ENCODE measurements at regions not wholly inside any gene's neighbourhood (a gene's known extent, or its start where the extent isn't known, plus 50 kb on each side); places are given as distances from the start of the nearest gene placed in this dataset.

- no peaks in the 10 kb centered on the region for H3K4me1 ChIP-seq (ENCODE audit: insufficient read depth, low read length)
- ChIA-PET CTCF (no interaction called here), POLR2A (no interaction called here)
- DNase-seq, result no peak
- ATAC-seq (ENCODE audit: poor library complexity), result no peak
- no peaks in the 10 kb centered on the region for H3K36me3 ChIP-seq (ENCODE audit: insufficient read depth, low read length)
- Mint-ChIP-seq H3K4me1 (ENCODE audit: low read depth) (no peaks in the 10 kb centered on the region), H3K36me3 (ENCODE audit: low read depth) (no peaks in the 10 kb centered on the region), H3K27me3 (peaks cover 7% of the 10 kb centered on the region), H3K9me3 (no peaks in the 10 kb centered on the region), H3K27ac (no peak overlapping the region), H3K4me3 (no peak overlapping the region)
- TF ChIP-seq CTCF (IDR thresholded peaks at IDR 0.05), result no peak
- no peak overlapping the region for H3K27ac ChIP-seq (ENCODE audit: low read depth in 1 of 2, low read length in 2 of 2)
- intact Hi-C loops (cut with DNase I, micrococcal nuclease), result no loop called here
- H3K27me3 ChIP-seq (ENCODE audit: control insufficient read depth in 1 of 2, insufficient read depth in 2 of 2, low read length in 2 of 2), result no peaks in the 10 kb centered on the region
- no peak overlapping the region for H3K4me3 ChIP-seq (ENCODE audit: low read length)
- no peaks in the 10 kb centered on the region for H3K9me3 ChIP-seq (ENCODE audit: control insufficient read depth in 1 of 2, insufficient read depth in 1 of 2, low read length in 2 of 2)
Measured at GRCh38 chr9:2481216-2481615, 140.4 kb upstream of the VLDLR start.

GRCh38 chr9:2486988-2487387 lies 134.6 kb upstream of the VLDLR start:
- no peaks in the 10 kb centered on the region for H3K36me3 Mint-ChIP-seq (ENCODE audit: low read depth)
- intact Hi-C loops (cut with DNase I, micrococcal nuclease), result no loop called here
- H3K36me3 ChIP-seq (ENCODE audit: insufficient read depth, low read length), result no peaks in the 10 kb centered on the region
- H3K9me3 ChIP-seq (ENCODE audit: control insufficient read depth in 1 of 2, insufficient read depth in 1 of 2, low read length in 2 of 2), result no peaks in the 10 kb centered on the region
- H3K27ac ChIP-seq (ENCODE audit: low read depth in 1 of 2, low read length in 2 of 2), result no peak overlapping the region
- CTCF ChIA-PET, result no interaction called here
- H3K27me3 ChIP-seq (ENCODE audit: control insufficient read depth in 1 of 2, insufficient read depth in 2 of 2, low read length in 2 of 2), result no peaks in the 10 kb centered on the region
- TF ChIP-seq CTCF (IDR thresholded peaks at IDR 0.05), result no peak
- no peak overlapping the region for H3K4me3 ChIP-seq (ENCODE audit: low read length)
- peaks cover 13% of the 10 kb centered on the region for H3K27me3 Mint-ChIP-seq
- no peaks in the 10 kb centered on the region for H3K4me1 Mint-ChIP-seq (ENCODE audit: low read depth)
- DNase-seq (no peak), ATAC-seq (ENCODE audit: poor library complexity) (no peak)
- H3K4me3 Mint-ChIP-seq, result no peak overlapping the region
- POLR2A ChIA-PET, result no interaction called here
- no peak overlapping the region for H3K27ac Mint-ChIP-seq
- H3K4me1 ChIP-seq (ENCODE audit: insufficient read depth, low read length), result no peaks in the 10 kb centered on the region
- no peaks in the 10 kb centered on the region for H3K9me3 Mint-ChIP-seq

GRCh38 chr9:2489838-2490314 lies 131.7 kb upstream of the VLDLR start:
- no peaks in the 10 kb centered on the region for H3K4me1 Mint-ChIP-seq (ENCODE audit: low read depth)
- no peaks in the 10 kb centered on the region for H3K36me3 ChIP-seq (ENCODE audit: insufficient read depth, low read length)

More at GRCh38 chr9:2489838-2490314, 131.7 kb upstream of the VLDLR start:
- Mint-ChIP-seq H3K36me3 (ENCODE audit: low read depth) (no peaks in the 10 kb centered on the region), H3K9me3 (no peaks in the 10 kb centered on the region), H3K27ac (no peak overlapping the region), H3K27me3 (peaks cover 13% of the 10 kb centered on the region), H3K4me3 (no peak overlapping the region)
- DNase-seq (no peak), ATAC-seq (ENCODE audit: poor library complexity) (no peak)
- Histone ChIP-seq H3K27me3 (ENCODE audit: control insufficient read depth in 1 of 2, insufficient read depth in 2 of 2, low read length in 2 of 2) (no peaks in the 10 kb centered on the region), H3K27ac (ENCODE audit: low read depth in 1 of 2, low read length in 2 of 2) (no peak overlapping the region), H3K4me1 (ENCODE audit: insufficient read depth, low read length) (no peaks in the 10 kb centered on the region), H3K9me3 (ENCODE audit: control insufficient read depth in 1 of 2, insufficient read depth in 1 of 2, low read length in 2 of 2) (no peaks in the 10 kb centered on the region), H3K4me3 (ENCODE audit: low read length) (no peak overlapping the region)
- TF ChIP-seq CTCF (IDR thresholded peaks at IDR 0.05), result no peak
- intact Hi-C loops (cut with DNase I, micrococcal nuclease), result no loop called here
- CTCF ChIA-PET, result no interaction called here
- POLR2A ChIA-PET, result no interaction called here

Measured in CD4-positive, alpha-beta T cell (primary cell).